GM04504 (cell line): ENCODE measurements at regions not wholly inside any gene's neighbourhood (a gene's known extent, or its start where the extent isn't known, plus 50 kb on each side); places are given as distances from the start of the nearest gene placed in this dataset.
"Not testable (repeated sequence)": the region's sequence is repeated elsewhere in the genome, so short reads cannot be mapped to it uniquely, and the experiment has no call there.

ENCODE experiments used
- DNase-seq: peaks from one replicate; pipeline ENCODE4 v3.0.0-alpha.2; 2012; ENCODE audit warnings: low read depth

GRCh38 chr5:122600924-122601323 lies 174.0 kb upstream of the SNX2 start:
- DNase-seq = no peak

GRCh38 chr5:122602700-122603099 lies 172.2 kb upstream of the SNX2 start:
- no peak for DNase-seq

- DNase-seq = no peak
Observed at GRCh38 chr5:122605236-122605635, 169.6 kb upstream of the SNX2 start.

- no peak for DNase-seq
Observed at GRCh38 chr5:122607818-122608217, 167.1 kb upstream of the SNX2 start.

GRCh38 chr5:122608222-122608621 lies 166.7 kb upstream of the SNX2 start:
- no peak for DNase-seq

GRCh38 chr5:122611406-122611805 lies 163.5 kb upstream of the SNX2 start:
- DNase-seq = no peak

- no peak for DNase-seq
Observed at GRCh38 chr5:122612901-122613300, 162.0 kb upstream of the SNX2 start.

GRCh38 chr5:122615146-122615545 lies 159.7 kb upstream of the SNX2 start:
- DNase-seq = no peak

GRCh38 chr5:122615832-122616231 lies 159.0 kb upstream of the SNX2 start:
- DNase-seq = no peak

GRCh38 chr5:122618046-122618445 lies 156.8 kb upstream of the SNX2 start:
- DNase-seq = not testable (repeated sequence)

- not testable (repeated sequence) for DNase-seq
Observed at GRCh38 chr5:122620768-122621167, 154.1 kb upstream of the SNX2 start.

- not testable (repeated sequence) for DNase-seq
Observed at GRCh38 chr5:122628714-122629113, 146.2 kb upstream of the SNX2 start.

GRCh38 chr5:122629121-122629677 lies 145.7 kb upstream of the SNX2 start:
- DNase-seq = no peak

- DNase-seq = no peak
Observed at GRCh38 chr5:122638581-122638980, 136.3 kb upstream of the SNX2 start.

GRCh38 chr5:122639033-122639432 lies 135.8 kb upstream of the SNX2 start:
- DNase-seq = no peak

GRCh38 chr5:122639864-122640263 lies 135.0 kb upstream of the SNX2 start:
- no peak for DNase-seq

GRCh38 chr5:122649080-122649479 lies 125.8 kb upstream of the SNX2 start:
- DNase-seq = no peak

- no peak for DNase-seq
Observed at GRCh38 chr5:122653087-122654017, 121.5 kb upstream of the SNX2 start.

GRCh38 chr5:122656160-122656559 lies 118.7 kb upstream of the SNX2 start:
- DNase-seq = no peak

- DNase-seq = no peak
Observed at GRCh38 chr5:122656577-122656976, 118.3 kb upstream of the SNX2 start.

GRCh38 chr5:122661496-122662180 lies 113.2 kb upstream of the SNX2 start:
- no peak for DNase-seq

GRCh38 chr5:122665051-122665450 lies 109.8 kb upstream of the SNX2 start:
- no peak for DNase-seq

GRCh38 chr5:122668552-122668951 lies 106.3 kb upstream of the SNX2 start:
- DNase-seq = no peak
